GM21619 (cell line): ENCODE measurements at regions not wholly inside any gene's neighbourhood (a gene's known extent, or its start where the extent isn't known, plus 50 kb on each side); places are given as distances from the start of the nearest gene placed in this dataset.
"Not testable (repeated sequence)": the region's sequence is repeated elsewhere in the genome, so short reads cannot be mapped to it uniquely, and the experiment has no call there.

Source experiments
- ATAC-seq: cut with Tn5 transposase; IDR thresholded peaks from one replicate; pipeline ENCODE4 v1.9.1; 2021; ENCODE audit not compliant: unreplicated experiment

DNA sequence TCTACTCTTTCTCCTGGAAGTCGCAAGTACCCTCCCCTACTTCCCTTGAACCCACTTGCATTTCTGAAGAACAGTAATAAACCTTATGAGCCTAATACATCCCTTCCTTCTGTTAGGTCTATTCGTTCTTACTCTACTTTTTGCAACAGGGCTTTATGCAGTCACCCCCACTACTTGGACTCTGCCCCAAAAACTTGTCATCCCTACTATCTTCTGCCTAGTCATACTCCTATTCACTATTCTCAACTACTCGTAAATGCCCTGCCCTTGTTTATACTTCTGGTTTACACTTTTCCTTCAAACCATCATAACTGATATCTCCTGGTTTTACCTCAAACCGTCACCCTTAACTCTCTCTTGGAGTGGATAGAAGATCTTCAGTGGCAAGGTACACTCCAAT is 55.2 kb upstream of the SLIT2 start:
- no peak for ATAC-seq

DNA sequence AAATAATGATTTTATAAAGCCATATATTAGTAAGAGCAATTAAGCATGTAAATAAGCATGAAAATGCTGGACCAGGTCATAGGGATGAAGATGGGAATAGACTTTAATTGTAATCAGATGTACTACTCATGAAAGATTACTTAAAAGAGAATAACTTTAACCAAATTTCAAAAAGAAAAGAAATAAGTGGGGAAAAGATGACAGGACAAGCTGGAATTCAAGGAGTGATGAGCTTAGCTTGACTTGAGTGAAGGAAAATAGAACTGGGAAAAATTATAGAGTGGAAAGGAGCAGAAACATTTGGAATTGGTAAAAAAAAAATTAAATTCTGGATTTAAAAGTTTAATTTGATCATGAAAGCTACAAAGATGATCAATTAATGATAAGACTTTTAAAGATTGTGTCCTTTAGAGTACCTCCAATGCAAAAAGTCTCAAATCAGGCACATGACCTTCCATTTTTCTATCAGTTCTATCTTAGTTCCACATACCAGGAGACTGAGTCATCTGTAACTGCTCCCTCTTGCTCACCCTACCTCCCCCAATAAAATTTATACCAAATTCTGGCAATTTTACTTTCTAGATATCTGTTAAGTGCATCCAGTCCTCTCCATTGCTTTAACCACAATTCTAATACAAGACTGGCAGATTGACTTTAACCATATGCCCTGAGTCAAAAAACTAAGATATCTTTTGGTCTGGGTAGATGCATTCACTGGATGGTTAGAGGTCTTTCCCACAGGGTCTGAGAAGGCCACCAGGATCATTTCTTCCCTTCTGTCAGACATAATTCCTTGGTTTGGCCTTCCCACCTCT is 56.4 kb upstream of the SLIT2 start:
- no peak for ATAC-seq

DNA sequence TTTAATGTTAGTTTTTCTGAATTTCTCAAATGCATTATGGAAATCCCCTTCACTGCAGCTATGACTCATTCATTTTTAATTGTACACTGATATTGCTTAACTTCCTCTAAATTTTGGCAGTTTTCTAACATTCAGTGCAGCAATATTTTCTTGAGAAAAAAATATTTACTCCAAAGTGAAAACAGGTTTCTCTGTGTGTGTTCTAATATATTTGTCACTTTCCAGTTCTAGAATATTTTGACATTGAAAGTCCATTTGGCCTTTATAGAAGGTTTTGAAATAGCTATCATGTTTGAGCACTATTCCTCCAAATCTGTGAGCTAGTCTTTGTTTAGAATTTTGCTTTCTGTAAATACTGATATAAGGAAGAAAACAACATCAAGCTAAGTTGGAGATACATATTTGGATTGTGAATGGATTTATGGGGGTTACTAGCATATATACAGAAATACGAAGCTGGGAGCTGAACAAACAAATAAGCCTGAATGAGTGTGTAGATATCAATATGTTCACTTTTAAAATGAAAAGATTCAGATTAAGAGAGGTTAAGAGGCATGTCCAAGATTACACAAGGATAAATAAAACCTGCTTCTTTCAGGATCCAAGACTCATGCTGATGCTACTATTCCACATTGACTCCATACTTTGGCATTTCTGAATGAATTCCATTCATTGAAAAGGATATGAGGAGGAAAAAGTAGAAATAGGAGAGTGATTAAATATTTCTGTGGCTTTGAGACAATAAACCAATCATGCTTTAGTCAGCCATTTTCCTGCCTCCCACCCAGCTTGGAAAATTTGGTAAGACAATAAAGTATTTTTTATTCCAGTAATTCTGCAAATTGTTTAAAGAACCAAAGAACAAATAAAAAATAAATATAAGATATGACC is 57.3 kb upstream of the SLIT2 start:
- ATAC-seq: no peak

- no peak for ATAC-seq
These were observed 58.4 kb upstream of the SLIT2 start for GRCh38 chr4:20193141-20193936.

- no peak for ATAC-seq
These were observed 59.0 kb upstream of the SLIT2 start for GRCh38 chr4:20192736-20193135.

- no peak for ATAC-seq
These were observed 66.6 kb upstream of the SLIT2 start for GRCh38 chr4:20185103-20185502.

- not testable (repeated sequence) for ATAC-seq
These were observed 68.6 kb upstream of the SLIT2 start for GRCh38 chr4:20183131-20183530.

DNA sequence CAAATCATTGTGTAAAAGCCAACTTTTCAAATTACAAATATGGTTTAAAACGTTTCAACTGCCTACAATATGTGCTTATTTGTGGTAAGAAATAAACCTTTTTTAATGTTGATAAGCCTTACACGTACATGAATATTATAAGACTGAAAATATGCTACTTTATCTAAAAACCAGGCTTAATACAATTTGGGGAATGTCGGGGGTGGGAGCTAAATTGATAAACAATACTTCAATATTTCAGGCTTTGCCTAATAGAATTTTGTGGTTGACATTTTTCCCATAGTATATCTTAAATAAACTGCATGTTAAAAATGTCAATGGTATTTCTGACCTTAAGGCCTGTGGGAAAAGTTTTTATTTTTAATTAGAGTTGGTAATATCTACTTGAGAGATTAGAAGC is 69.8 kb upstream of the SLIT2 start:
- no peak for ATAC-seq

- no peak for ATAC-seq
These were observed 71.2 kb upstream of the SLIT2 start for GRCh38 chr4:20180509-20180908.

DNA sequence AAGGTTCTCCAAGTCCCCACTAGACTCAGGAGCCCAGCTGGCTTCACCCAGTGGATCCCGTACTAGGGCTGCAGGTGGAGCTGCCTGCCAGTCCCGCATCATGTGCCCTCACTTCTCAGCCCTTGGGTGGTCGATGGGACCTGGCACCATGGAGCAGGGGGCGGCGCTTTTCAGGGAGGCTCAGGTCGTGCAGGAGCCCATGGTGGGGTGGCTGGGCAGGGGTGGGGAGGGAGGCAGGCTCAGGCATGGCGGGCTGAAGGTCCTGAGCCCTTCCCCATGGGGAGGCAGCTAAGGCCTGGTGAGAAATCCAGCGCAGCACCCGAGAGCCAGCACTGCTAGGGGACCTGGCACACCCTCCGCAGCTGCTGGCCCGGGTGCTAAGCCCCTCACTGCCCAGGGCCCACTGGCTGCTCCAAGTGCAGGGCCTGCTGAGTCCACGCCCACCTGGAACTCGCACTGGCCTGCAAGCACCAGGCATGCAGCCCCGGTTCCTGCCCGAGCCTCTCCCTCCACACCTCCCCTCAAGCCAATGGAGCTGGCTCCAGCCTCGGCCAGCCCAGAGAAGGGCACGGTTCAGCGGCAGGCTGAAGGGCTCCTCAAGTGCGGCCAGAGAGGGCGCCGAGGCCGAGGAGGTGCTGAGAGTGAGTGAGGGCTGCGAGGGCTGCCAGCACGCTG is 72.7 kb upstream of the SLIT2 start:
- ATAC-seq: no peak

DNA sequence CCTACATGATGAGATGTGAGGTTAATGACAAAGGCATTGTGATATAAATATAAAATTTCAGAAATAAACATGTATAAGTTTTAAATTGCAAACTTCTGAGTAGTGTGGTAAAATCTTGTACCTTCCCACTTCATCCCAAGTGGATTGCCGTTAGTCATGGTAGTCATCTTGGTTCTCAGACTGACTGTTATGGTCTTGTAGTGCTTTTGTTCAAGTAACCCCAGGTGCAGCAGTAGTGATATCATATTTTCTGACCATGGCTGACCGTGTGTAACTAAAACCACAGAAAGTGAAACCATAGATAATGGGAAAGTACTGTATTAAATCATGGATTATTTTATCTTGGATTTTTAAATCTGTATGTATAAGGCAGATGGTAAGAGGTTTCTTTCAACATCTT is 74.8 kb upstream of the SLIT2 start:
- ATAC-seq: no peak

- ATAC-seq: no peak
These were observed 79.5 kb upstream of the SLIT2 start for GRCh38 chr4:20172070-20172760.

DNA sequence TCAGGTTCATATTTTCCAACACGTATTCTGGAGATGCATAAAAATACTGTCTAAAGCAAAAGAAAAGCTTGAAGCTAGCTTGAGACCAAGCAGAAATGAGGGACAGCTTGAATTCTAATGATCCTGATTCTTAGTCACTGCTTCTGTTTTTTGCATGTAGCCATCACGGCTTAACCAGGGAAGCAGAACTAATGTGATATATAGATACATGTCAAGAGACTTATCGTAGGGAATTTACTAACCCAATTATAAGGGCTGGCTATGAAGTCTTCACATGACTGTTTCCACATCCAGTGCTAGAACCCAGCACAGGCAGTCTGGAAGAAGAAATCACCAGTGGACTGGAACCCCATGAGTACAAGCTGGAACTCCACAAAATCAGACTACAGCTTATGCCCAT is 85.2 kb upstream of the SLIT2 start:
- ATAC-seq: no peak

DNA sequence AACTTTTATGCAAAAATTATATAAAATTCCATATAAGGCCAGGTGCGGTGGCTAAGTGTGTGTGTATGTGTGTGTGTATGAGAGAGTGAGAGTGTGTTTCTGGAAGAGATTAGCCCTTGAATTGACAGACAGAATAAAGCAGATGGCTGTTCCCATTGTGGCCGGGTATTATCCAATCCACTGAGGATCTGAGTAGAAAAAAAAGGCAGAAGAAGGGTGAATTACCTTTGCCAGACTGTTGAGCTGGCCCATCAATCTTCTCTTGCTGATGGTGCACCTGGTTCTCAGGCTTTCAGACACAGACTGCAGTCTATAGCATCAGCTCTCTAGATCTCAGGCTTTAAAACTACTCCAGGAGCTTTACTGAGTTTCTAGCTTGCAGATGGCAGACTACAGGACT is 92.2 kb upstream of the SLIT2 start:
- ATAC-seq: no peak

DNA sequence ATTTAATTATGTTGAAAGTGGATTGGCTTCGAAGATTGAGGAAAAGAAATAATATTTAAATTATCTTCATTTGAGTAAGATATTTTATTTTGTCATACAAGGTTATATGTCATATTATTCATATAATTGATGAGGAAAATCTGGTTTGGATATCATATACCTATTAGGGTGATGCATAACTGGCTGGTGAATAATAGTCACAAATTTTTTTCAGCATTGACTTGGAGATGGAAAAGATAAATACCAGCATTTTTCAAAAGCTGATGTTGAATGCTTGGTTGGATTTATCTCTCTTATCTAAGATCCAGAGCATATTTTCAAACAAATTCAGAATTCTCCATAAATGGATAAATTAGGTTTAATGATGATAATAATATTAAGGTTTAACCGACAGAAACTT is 93.5 kb upstream of the SLIT2 start:
- no peak for ATAC-seq

DNA sequence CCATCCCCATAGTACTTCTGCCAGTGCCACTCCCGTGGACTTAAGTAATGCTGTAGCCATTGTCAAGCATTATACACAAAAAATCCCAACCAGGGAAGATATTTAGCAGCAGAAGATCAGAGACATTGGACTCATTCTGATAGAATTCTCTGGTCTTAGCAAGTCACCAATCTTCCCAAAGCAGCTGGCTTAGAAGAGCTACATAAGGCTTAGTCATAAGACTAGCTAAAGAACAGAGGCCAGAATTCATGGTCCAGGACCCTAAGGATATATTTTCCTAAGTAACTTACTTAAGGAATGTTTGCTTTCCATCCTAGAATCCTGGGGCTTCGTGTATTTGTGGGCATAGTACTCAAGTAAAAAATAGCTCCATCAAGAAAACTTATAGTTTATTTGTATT is 100.3 kb upstream of the SLIT2 start:
- ATAC-seq: no peak

DNA sequence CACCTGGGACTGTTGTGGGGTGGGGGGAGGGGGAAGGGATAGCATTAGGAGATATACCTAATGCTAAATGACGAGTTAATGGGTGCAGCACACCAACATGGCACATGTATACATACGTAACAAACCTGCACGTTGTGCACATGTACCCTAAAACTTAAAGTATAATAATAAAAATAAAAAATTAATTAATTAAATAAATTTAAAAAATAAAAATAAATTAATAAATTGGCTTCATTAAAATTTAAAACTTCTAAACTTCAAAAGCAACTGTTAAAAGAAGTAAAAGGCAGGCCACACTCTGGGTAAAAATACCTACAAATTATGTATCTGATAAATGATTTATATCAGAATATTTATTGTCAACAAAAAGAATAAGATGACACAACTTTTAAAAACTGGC is 102.6 kb upstream of the SLIT2 start:
- ATAC-seq: not testable (repeated sequence)

DNA sequence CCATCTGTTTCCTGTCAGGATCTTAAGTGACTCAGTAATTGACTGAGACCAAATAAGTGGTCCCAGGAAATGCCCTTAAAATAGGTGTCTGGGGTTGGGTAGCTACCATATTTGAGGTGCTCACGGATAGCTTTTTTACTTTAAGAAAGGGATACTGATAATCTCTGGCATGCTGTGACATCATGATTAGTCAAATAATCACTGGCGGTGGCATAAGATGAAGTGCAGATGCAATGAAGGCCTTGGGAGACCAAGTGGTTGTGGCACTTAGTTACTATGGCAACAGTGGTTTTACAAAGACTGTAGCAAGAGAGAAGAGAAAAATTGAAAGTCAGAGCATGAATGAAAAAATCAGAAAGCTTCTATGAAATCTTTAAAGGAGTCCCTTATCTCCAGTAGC is 114.5 kb upstream of the SLIT2 start:
- ATAC-seq: no peak

GRCh38 chr4:20127626-20128025 is 124.1 kb upstream of the SLIT2 start:
- no peak for ATAC-seq

GRCh38 chr4:20126906-20127305 is 124.8 kb upstream of the SLIT2 start:
- ATAC-seq: no peak
